Kidney epithelial cell (primary cell): ENCODE measurements at regions not wholly inside any gene's neighbourhood (a gene's known extent, or its start where the extent isn't known, plus 50 kb on each side); places are given as distances from the start of the nearest gene placed in this dataset.

Source experiments
- DNase-seq: peaks from one replicate; pipeline ENCODE4 v3.0.0-alpha.2; 2010; ENCODE audit warnings: low read depth
- H3K27me3 ChIP-seq: 2 replicates; pipeline ENCODE4 v1.6.0; 2011; ENCODE audit warnings: low read length; ENCODE audit not compliant: control insufficient read depth, insufficient read depth
- H3K36me3 ChIP-seq: 2 replicates; pipeline ENCODE4 v1.5.1; 2011; ENCODE audit warnings: low read length; ENCODE audit not compliant: control insufficient read depth, insufficient read depth
- H3K4me3 ChIP-seq: 2 replicates; pipeline ENCODE4 v1.5.1; 2011; ENCODE audit warnings: low read depth, mild to moderate bottlenecking, control low read depth, low read length
- CTCF ChIP-seq: IDR thresholded peaks from 2 replicates; pipeline ENCODE4 v1.5.1; 2011; ENCODE audit warnings: mild to moderate bottlenecking, moderate library complexity, low read length, control low read depth, inconsistent platforms; ENCODE audit not compliant: insufficient read depth, poor library complexity, severe bottlenecking

- no peak for DNase-seq
- no peaks in the 10 kb centered on the region for H3K36me3 ChIP-seq
- H3K4me3 ChIP-seq, result no peak overlapping the region
- no peak for TF ChIP-seq CTCF
- no peaks in the 10 kb centered on the region for H3K27me3 ChIP-seq
Measured at GRCh38 chr20:24868396-24868927, 80.6 kb upstream of the CST7 start.

- no peak overlapping the region for H3K4me3 ChIP-seq
- no peak for DNase-seq
- H3K36me3 ChIP-seq, result no peaks in the 10 kb centered on the region
- TF ChIP-seq CTCF, result no peak
- H3K27me3 ChIP-seq, result no peaks in the 10 kb centered on the region
Measured at GRCh38 chr20:24868959-24869358, 80.1 kb upstream of the CST7 start.

GRCh38 chr20:24870057-24870456 is 79.0 kb upstream of the CST7 start:
- H3K36me3 ChIP-seq, result no peaks in the 10 kb centered on the region
- no peaks in the 10 kb centered on the region for H3K27me3 ChIP-seq
- no peak overlapping the region for H3K4me3 ChIP-seq
- TF ChIP-seq CTCF, result no peak
- no peak for DNase-seq

GRCh38 chr20:24870881-24871280 is 78.2 kb upstream of the CST7 start:
- Histone ChIP-seq H3K4me3 (no peak overlapping the region), H3K27me3 (no peaks in the 10 kb centered on the region), H3K36me3 (no peaks in the 10 kb centered on the region)
- no peak for TF ChIP-seq CTCF
- no peak for DNase-seq

- Histone ChIP-seq H3K4me3 (no peak overlapping the region), H3K36me3 (no peaks in the 10 kb centered on the region), H3K27me3 (no peaks in the 10 kb centered on the region)
- no peak for DNase-seq
- no peak for TF ChIP-seq CTCF
Measured at GRCh38 chr20:24871480-24872213, 77.4 kb upstream of the CST7 start.
